ENCODE measurements at regions not wholly inside any gene's neighbourhood (a gene's known extent, or its start where the extent isn't known, plus 50 kb on each side); places are given as distances from the start of the nearest gene placed in this dataset.

- Histone ChIP-seq H3K4me2 (ENCODE audit: insufficient read depth, low read length) (no peak overlapping the region), H3K4me3 (no peak overlapping the region), H3K36me3 (ENCODE audit: control insufficient read depth, insufficient read depth, low read length) (no peaks in the 10 kb centered on the region), H3K27me3 (ENCODE audit: control insufficient read depth in 2 of 2, insufficient read depth in 2 of 2, low read length in 2 of 2) (no peaks in the 10 kb centered on the region), H4K20me1 (replicated peaks; ENCODE audit: control insufficient read depth, insufficient read depth, low read length) (no peaks in the 10 kb centered on the region), H3K9ac (ENCODE audit: insufficient read depth in 1 of 2, low read depth in 2 of 2, low read length in 2 of 2) (no peak overlapping the region), H3K9me1 (ENCODE audit: control insufficient read depth, insufficient read depth, low read length) (no peaks in the 10 kb centered on the region), H3K27ac (ENCODE audit: extremely low read depth, low read depth, low read length) (no peak overlapping the region), H3K79me2 (ENCODE audit: control insufficient read depth, insufficient read depth, low read length) (no peaks in the 10 kb centered on the region), H2AFZ (ENCODE audit: low read depth, low read length) (peak overlapping the region; percentile 49), H3K9me3 (replicated peaks; ENCODE audit: control insufficient read depth, insufficient read depth, low read depth, low read length) (no peaks in the 10 kb centered on the region), H3K4me1 (replicated peaks in 1 of 2; ENCODE audit: control insufficient read depth in 2 of 2, insufficient read depth in 2 of 2, low read length in 2 of 2) (peaks cover 0 to 4% of the 10 kb centered on the region in 2 experiments; a peak in 2 of 5 replicates)
- ChIA-PET CTCF (ENCODE audit: low intra/inter-chr PET ratio) (no interaction called here), POLR2A (no interaction called here)
- no TSS peak for BruUV-seq (replicated peaks)
- intact Hi-C loops (cut with micrococcal nuclease) = no loop called here
- FAIRE-seq (no peak), DNase-seq (ENCODE audit: extremely low read depth in 1 of 4, low spot score in 3 of 4) (no peak), ATAC-seq (peak; percentile 15; the same call in 1 of the 3 replicates)
- WGBS (ENCODE audit: insufficient coverage, low coverage, missing lambda C conversion rate) = 21% methylated on average over 8 of the region's 8 CpGs
- in situ Hi-C loops (cut with MboI) = no loop called here
- TF ChIP-seq ATF3 (IDR thresholded peaks at IDR 0.05) (no peak), ATF3 (CRISPR knock-in tag; conservative IDR thresholded peaks at IDR 0.05) (no peak), OTX1 (CRISPR knock-in tag; IDR thresholded peaks at IDR 0.05) (no peak), TCFL5 (CRISPR knock-in tag; conservative IDR thresholded peaks at IDR 0.05) (no peak), ZFP1 (CRISPR knock-in tag; IDR thresholded peaks at IDR 0.05) (no peak), ZNF263 (CRISPR knock-in tag; IDR thresholded peaks at IDR 0.05; ENCODE audit: borderline replicate concordance) (no peak), ZNF512 (tag; IDR thresholded peaks at IDR 0.05) (no peak), PPARD (CRISPR knock-in tag; IDR thresholded peaks at IDR 0.05) (no peak), ILK (tag; IDR thresholded peaks at IDR 0.05; ENCODE audit: borderline replicate concordance, low read depth) (no peak), MEF2A (IDR thresholded peaks at IDR 0.05; ENCODE audit: control insufficient read depth, low read depth, low read length) (no peak)
- TF ChIP-seq, protein P1, sequence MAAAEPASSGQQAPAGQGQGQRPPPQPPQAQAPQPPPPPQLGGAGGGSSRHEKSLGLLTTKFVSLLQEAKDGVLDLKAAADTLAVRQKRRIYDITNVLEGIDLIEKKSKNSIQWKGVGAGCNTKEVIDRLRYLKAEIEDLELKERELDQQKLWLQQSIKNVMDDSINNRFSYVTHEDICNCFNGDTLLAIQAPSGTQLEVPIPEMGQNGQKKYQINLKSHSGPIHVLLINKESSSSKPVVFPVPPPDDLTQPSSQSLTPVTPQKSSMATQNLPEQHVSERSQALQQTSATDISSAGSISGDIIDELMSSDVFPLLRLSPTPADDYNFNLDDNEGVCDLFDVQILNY (CRISPR knock-in tag; IDR thresholded peaks at IDR 0.05) = no peak
Observed at GRCh38 chr7:91326516-91327199, 62.4 kb downstream of the FZD1 start.
